ENCODE measurements at regions not wholly inside any gene's neighbourhood (a gene's known extent, or its start where the extent isn't known, plus 50 kb on each side); places are given as distances from the start of the nearest gene placed in this dataset.

DNA sequence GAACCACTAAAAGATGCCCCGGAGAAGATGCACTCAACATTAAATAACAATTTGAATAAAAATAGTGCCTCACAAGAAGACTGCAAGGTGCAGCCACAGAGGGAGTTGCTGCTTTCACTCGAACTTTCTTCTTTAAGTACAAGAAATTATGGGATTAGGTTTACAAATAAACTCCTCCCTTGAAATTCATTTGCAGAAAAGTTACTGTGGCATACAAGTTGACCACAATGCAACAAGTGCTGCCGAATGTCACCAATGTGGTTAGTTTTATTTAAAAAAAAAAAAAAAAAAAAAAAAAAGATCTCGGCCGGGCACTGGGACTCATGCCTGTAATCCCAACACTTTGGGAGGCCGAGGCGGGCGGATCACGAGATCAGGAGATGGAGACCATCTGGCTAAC lies 76.8 kb upstream of the RAB4A start:
- H3K27me3 ChIP-seq: no peaks in the 10 kb centered on the region
- H3K9me3 ChIP-seq: no peaks in the 10 kb centered on the region
- H3K4me3 ChIP-seq (replicated peaks in 1 of 3): no peak overlapping the region
- TF ChIP-seq POLR2A (IDR thresholded peaks at IDR 0.05): no peak
- TF ChIP-seq, protein P1, sequence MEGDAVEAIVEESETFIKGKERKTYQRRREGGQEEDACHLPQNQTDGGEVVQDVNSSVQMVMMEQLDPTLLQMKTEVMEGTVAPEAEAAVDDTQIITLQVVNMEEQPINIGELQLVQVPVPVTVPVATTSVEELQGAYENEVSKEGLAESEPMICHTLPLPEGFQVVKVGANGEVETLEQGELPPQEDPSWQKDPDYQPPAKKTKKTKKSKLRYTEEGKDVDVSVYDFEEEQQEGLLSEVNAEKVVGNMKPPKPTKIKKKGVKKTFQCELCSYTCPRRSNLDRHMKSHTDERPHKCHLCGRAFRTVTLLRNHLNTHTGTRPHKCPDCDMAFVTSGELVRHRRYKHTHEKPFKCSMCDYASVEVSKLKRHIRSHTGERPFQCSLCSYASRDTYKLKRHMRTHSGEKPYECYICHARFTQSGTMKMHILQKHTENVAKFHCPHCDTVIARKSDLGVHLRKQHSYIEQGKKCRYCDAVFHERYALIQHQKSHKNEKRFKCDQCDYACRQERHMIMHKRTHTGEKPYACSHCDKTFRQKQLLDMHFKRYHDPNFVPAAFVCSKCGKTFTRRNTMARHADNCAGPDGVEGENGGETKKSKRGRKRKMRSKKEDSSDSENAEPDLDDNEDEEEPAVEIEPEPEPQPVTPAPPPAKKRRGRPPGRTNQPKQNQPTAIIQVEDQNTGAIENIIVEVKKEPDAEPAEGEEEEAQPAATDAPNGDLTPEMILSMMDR (IDR thresholded peaks at IDR 0.05): no peak
- peaks cover 0 to 2% of the 10 kb centered on the region in 2 donors for H3K4me1 ChIP-seq
- DNase-seq: no peak
- intact Hi-C loops (cut with DNase I): no loop called here
- WGBS, 2 donors: 87 to 94% methylated on average over 9 of the region's 9 CpGs
- no peaks in the 10 kb centered on the region for H3K36me3 ChIP-seq
- H3K27ac ChIP-seq: no peak overlapping the region

DNA sequence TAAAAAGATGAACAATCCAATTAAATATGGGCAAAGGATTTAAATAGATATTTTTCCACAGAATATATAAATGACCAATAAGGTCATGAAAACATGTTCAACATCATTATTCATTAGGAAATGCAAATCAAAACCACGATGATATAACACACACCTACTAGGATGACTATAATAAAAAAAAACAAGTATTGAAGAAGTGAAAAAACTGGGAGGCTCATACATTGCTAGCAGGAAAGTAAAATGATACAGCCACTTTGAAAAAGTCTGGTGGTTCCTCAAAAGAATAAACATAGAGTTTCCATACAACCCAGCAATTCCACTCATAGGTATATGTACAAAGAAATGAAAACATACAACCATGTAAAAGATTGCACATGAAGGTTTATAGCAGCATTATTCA lies 75.7 kb upstream of the RAB4A start:
- intact Hi-C loops (cut with DNase I): no loop called here
- TF ChIP-seq, protein P1 (IDR thresholded peaks at IDR 0.05): no peak
- no peak for TF ChIP-seq POLR2A (IDR thresholded peaks at IDR 0.05)
- Histone ChIP-seq H3K9me3 (no peaks in the 10 kb centered on the region), H3K4me3 (replicated peaks in 1 of 3) (no peak overlapping the region), H3K4me1 (peaks cover 0 to 13% of the 10 kb centered on the region in 2 donors), H3K27ac (no peak overlapping the region), H3K36me3 (no peaks in the 10 kb centered on the region), H3K27me3 (no peaks in the 10 kb centered on the region)
- no peak for DNase-seq
- 90% methylated on average over 1 of the region's 1 CpG for WGBS, 2 donors

DNA sequence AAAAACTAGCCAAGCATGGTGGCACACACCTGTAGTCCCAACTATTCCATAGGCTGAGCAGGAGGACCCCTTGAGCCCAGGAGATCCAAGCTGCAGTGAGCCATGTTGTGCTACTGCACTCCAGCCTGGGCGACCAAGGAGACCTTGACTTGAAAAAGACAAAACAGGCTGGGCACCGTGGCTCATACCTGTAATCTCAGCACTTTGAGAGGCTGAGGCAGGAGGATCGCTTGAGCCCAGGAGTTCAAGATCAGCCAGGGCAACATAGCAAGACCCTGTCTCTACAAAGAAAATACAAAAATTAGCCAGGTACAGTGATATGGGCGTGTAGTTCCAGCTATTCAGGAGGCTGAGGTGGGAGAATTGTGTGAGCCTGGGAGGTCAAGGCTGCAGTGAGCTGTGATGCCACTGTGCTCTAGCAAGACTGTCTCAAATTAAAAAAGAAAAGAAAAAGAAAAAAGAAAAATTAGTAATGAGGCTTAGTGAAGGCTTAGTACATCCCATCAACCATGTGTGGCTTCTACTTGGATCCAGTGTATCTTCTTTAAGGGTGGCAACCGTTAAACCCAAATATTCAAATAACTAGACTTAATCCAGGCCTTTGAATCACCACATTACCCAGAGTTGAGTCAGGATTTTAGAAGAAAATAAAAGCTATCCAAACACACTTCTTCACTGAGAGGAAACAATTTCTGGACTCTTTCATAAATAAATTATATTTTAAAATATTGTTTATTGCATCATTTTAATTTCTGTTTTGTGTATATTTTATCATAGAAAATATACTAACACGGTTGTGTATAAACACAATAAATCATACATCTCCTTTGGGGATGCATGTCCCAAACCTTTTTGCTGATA lies 74.3 kb upstream of the RAB4A start:
- intact Hi-C loops (cut with DNase I): no loop called here
- no peak for DNase-seq
- Histone ChIP-seq H3K9me3 (no peaks in the 10 kb centered on the region), H3K4me3 (replicated peaks in 1 of 3) (no peak overlapping the region), H3K4me1 (peaks cover 0 to 15% of the 10 kb centered on the region in 2 donors), H3K27ac (no peak overlapping the region), H3K27me3 (no peaks in the 10 kb centered on the region), H3K36me3 (no peaks in the 10 kb centered on the region)
- 89 to 93% methylated on average over 6 of the region's 6 CpGs for WGBS, 2 donors
- TF ChIP-seq, protein P1 (IDR thresholded peaks at IDR 0.05): no peak
- TF ChIP-seq POLR2A (IDR thresholded peaks at IDR 0.05): no peak

DNA sequence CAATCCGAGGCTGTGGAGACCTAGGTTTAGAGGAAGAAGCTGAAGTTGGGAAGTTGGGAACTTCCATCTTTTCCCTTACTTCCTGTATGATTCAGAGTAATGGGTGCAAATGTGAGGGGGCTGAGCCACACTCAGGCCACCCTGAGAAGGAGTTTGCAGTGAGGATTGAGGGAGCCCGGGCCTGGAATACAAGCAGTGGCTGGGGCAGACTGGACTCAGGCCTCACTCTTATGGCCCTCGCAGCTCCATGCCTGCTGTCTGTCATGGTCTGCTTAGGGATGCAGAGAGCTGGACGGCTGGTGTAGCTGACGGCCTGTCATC lies 73.7 kb upstream of the RAB4A start:
- H3K27ac ChIP-seq: no peak overlapping the region
- TF ChIP-seq POLR2A (IDR thresholded peaks at IDR 0.05): no peak
- TF ChIP-seq, protein P1 (IDR thresholded peaks at IDR 0.05): no peak
- WGBS, 2 donors: 85 to 97% methylated on average over 5 of the region's 5 CpGs

More for the DNA sequence above, 73.7 kb upstream of the RAB4A start:
- no peak for DNase-seq
- no peak overlapping the region for H3K4me3 ChIP-seq (replicated peaks in 1 of 3)
- peaks cover 0 to 15% of the 10 kb centered on the region in 2 donors for H3K4me1 ChIP-seq
- H3K9me3 ChIP-seq: no peaks in the 10 kb centered on the region
- intact Hi-C loops (cut with DNase I): no loop called here
- H3K36me3 ChIP-seq: no peaks in the 10 kb centered on the region
- H3K27me3 ChIP-seq: no peaks in the 10 kb centered on the region
